Suprapubic skin (tissue), 4 donors: ENCODE measurements at regions not wholly inside any gene's neighbourhood (a gene's known extent, or its start where the extent isn't known, plus 50 kb on each side); places are given as distances from the start of the nearest gene placed in this dataset.

ENCODE experiments used
- DNase-seq, 2 donors: peaks; one replicate each; pipeline ENCODE4 v3.0.0-alpha.2; 2019; ENCODE audit warnings: low spot score in 2 of 2
- H3K27ac ChIP-seq: fragments of 200-600 bp; sonication (generic); one replicate; pipeline ENCODE4 v1.5.1; 2019
- H3K27me3 ChIP-seq: fragments of 200-600 bp; sonication (generic); one replicate; pipeline ENCODE4 v1.5.1; 2019
- H3K36me3 ChIP-seq: fragments of 200-600 bp; sonication (generic); one replicate; pipeline ENCODE4 v1.5.1; 2019
- H3K4me1 ChIP-seq: fragments of 200-600 bp; sonication (generic); one replicate; pipeline ENCODE4 v1.5.1; 2019
- H3K4me3 ChIP-seq: fragments of 200-600 bp; sonication (generic); one replicate; pipeline ENCODE4 v1.5.1; 2019; ENCODE audit warnings: mild to moderate bottlenecking
- H3K9me3 ChIP-seq: fragments of 200-600 bp; sonication (generic); one replicate; pipeline ENCODE4 v1.5.1; 2019
- EP300 ChIP-seq: sonication (generic); formaldehyde crosslinking; IDR thresholded peaks from one replicate; pipeline ENCODE4 v1.6.1; 2017; ENCODE audit warnings: antibody characterized with exemption
- POLR2A ChIP-seq, 2 donors: fragments of 450-650 bp; IDR thresholded peaks; one replicate each; pipeline ENCODE4 v1.6.1; 2017; ENCODE audit warnings: antibody characterized with exemption in 2 of 2, mild to moderate bottlenecking in 2 of 2, moderate library complexity in 2 of 2
- POLR2AphosphoS5 ChIP-seq, 3 donors: sonication (generic); formaldehyde crosslinking; IDR thresholded peaks; one replicate each; pipeline ENCODE4 v1.6.1; 2017; ENCODE audit warnings: antibody characterized with exemption in 3 of 3
- WGBS: methylation state at CpG from one replicate; pipeline ENCODE4 v1.1.5; 2018; 5-methylcytosine and 5-hydroxymethylcytosine counted together
- TF ChIP-seq, protein P1 (sequence below), 2 donors: fragments of 200-600 bp in 1 of 2; fragments of 450-650 bp in 1 of 2; sonication (generic) in 1 of 2; IDR thresholded peaks; one replicate each; pipeline ENCODE4 v1.5.1; 2016 to 2019; ENCODE audit warnings: antibody characterized with exemption in 2 of 2, mild to moderate bottlenecking in 1 of 2, moderate library complexity in 1 of 2

DNA sequence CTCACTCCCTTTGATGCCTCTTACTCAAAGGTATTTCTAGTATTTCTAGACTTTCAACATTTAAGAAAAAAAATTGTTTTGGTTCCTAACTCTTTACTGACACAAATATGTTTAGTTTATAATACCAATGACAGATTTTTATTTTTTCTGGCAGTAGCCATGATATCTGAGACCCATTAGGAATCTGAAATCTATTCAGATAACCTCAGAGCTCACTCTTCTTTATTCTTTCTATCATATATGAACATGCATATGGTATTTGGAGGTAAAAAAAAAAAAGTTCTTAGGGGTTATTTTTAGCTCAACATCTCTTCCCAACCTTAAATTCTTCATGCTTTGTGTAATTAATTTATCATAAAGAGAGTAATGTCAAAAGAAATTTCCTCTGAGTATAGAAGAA lies 465.5 kb downstream of the CDH2 start:
- DNase-seq, result no peak
- no peak overlapping the region for H3K4me3 ChIP-seq
- no peaks in the 10 kb centered on the region for H3K4me1 ChIP-seq
- TF ChIP-seq POLR2AphosphoS5 (IDR thresholded peaks at IDR 0.05), result no peak
- no peak overlapping the region for H3K27ac ChIP-seq
- H3K9me3 ChIP-seq, result no peaks in the 10 kb centered on the region
- no peaks in the 10 kb centered on the region for H3K36me3 ChIP-seq
- H3K27me3 ChIP-seq, result no peaks in the 10 kb centered on the region

DNA sequence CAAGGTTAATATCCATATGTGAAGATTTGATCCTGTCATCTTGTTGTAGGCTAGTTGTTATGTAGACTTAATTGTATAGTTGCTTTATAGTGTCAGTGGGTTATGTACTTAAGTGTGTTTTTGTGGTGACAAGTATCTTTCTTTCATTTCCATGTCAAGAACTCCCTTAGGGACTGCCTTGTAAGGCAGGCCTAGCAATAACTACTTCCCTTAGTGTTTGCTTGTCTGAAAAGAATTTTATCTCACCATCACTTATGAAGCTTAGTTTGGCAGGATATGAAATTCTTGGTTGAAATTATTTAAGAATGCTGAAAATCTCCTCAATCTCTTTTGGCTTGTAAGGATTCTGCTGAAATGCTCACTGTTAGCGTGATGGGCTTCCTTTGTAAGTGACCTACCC lies 467.6 kb downstream of the CDH2 start:
- Histone ChIP-seq H3K4me3 (no peak overlapping the region), H3K27me3 (no peaks in the 10 kb centered on the region), H3K9me3 (no peaks in the 10 kb centered on the region), H3K36me3 (no peaks in the 10 kb centered on the region), H3K4me1 (no peaks in the 10 kb centered on the region), H3K27ac (no peak overlapping the region)
- DNase-seq, result no peak
- TF ChIP-seq EP300 (no peak), POLR2A (IDR thresholded peaks at IDR 0.05) (no peak), POLR2AphosphoS5 (IDR thresholded peaks at IDR 0.05) (no peak)
- TF ChIP-seq, protein P1, sequence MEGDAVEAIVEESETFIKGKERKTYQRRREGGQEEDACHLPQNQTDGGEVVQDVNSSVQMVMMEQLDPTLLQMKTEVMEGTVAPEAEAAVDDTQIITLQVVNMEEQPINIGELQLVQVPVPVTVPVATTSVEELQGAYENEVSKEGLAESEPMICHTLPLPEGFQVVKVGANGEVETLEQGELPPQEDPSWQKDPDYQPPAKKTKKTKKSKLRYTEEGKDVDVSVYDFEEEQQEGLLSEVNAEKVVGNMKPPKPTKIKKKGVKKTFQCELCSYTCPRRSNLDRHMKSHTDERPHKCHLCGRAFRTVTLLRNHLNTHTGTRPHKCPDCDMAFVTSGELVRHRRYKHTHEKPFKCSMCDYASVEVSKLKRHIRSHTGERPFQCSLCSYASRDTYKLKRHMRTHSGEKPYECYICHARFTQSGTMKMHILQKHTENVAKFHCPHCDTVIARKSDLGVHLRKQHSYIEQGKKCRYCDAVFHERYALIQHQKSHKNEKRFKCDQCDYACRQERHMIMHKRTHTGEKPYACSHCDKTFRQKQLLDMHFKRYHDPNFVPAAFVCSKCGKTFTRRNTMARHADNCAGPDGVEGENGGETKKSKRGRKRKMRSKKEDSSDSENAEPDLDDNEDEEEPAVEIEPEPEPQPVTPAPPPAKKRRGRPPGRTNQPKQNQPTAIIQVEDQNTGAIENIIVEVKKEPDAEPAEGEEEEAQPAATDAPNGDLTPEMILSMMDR (IDR thresholded peaks at IDR 0.05), result no peak
- 91% methylated on average over 1 of the region's 1 CpG for WGBS

DNA sequence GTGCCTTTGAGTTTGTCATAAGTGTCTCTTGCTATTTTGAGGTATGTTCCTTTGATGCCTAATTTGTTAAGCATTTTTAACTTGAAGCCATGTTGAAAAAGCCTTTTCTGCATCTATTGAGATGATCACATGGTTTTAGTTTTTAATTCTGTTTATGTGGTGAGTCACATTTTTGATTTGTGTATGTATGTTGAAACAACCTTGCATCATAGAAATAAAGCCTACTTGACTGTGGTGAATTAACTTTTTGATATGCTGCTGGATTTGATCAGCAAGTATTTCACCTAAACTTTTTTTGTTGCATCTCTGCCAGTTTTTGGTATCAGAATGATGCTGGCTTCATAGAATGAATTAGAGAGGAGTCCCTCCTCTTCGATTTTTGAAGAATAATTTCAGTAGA lies 469.7 kb downstream of the CDH2 start:
- 93% methylated on average over 1 of the region's 1 CpG for WGBS
- DNase-seq, result no peak
- Histone ChIP-seq H3K36me3 (no peaks in the 10 kb centered on the region), H3K9me3 (no peaks in the 10 kb centered on the region), H3K4me1 (no peaks in the 10 kb centered on the region), H3K4me3 (no peak overlapping the region), H3K27ac (no peak overlapping the region), H3K27me3 (no peaks in the 10 kb centered on the region)
- no peak for TF ChIP-seq POLR2AphosphoS5 (IDR thresholded peaks at IDR 0.05)
- TF ChIP-seq EP300, result no peak
- TF ChIP-seq POLR2A (IDR thresholded peaks at IDR 0.05), result no peak
- TF ChIP-seq, protein P1 (IDR thresholded peaks at IDR 0.05), result no peak

DNA sequence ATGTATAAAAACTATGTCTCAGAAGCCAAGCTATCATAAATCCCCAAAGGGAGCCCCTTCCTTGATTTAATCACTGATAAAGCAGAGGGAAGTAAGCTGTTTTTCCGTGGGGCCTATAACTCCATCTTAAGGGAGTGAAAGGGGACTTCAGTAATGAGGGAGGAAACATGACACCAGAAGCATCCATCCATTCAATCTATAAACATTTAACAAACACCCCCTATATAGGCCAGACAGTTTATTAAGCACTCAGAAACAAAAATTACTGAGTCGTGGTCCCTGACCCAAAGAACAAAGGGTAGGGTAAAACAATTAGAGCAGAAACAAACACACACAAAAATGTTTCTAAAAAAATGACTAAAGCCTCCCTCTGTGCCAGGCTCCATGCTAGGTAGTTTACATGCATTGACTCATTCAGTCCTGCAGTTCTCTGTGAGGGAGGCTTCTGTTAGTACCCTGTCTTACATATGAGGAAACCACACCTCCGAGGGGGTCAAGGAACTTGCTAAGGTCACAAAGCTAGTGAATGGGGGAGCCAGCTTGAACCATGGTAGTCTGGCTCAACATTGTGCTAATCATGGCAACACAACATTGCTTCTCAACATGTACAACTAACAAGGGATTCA lies 472.1 kb downstream of the CDH2 start:
- H3K27me3 ChIP-seq, result no peaks in the 10 kb centered on the region
- H3K4me3 ChIP-seq, result no peak overlapping the region
- no peaks in the 10 kb centered on the region for H3K36me3 ChIP-seq
- DNase-seq, result no peak
- no peak for TF ChIP-seq POLR2AphosphoS5 (IDR thresholded peaks at IDR 0.05)
- TF ChIP-seq POLR2A (IDR thresholded peaks at IDR 0.05), result no peak
- TF ChIP-seq, protein P1 (IDR thresholded peaks at IDR 0.05), result no peak
- TF ChIP-seq EP300, result no peak
- no peak overlapping the region for H3K27ac ChIP-seq
- H3K9me3 ChIP-seq, result no peaks in the 10 kb centered on the region
- WGBS, result 68% methylated on average over 3 of the region's 3 CpGs
- H3K4me1 ChIP-seq, result no peaks in the 10 kb centered on the region

DNA sequence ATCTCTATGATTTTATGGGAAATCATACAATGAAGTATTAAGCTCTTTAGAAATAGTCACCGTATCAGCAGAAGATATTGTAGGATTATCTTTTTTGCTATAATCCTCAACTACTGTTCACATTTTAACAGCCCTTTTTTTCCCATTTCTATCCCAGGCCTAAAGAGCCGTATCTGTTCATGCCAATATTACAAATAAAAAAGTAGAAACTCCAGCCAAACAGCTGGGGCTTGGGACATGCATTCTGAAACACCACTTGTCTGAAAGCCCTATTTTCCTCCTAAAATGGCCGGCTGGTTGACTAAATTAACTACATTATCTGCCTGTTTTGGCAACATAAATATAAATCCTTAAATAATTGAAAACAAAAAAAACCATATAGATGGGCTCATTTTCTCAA lies 477.8 kb downstream of the CDH2 start:
- H3K4me3 ChIP-seq, result no peak overlapping the region
- no peak for TF ChIP-seq POLR2AphosphoS5 (IDR thresholded peaks at IDR 0.05)
- TF ChIP-seq POLR2A (IDR thresholded peaks at IDR 0.05), result no peak
- no peak for TF ChIP-seq EP300
- TF ChIP-seq, protein P1 (IDR thresholded peaks at IDR 0.05), result no peak
- no peaks in the 10 kb centered on the region for H3K36me3 ChIP-seq
- H3K27me3 ChIP-seq, result no peaks in the 10 kb centered on the region
- DNase-seq, result no peak
- H3K27ac ChIP-seq, result no peak overlapping the region
- H3K4me1 ChIP-seq, result no peaks in the 10 kb centered on the region
- H3K9me3 ChIP-seq, result no peaks in the 10 kb centered on the region
- 77% methylated on average over 3 of the region's 3 CpGs for WGBS

DNA sequence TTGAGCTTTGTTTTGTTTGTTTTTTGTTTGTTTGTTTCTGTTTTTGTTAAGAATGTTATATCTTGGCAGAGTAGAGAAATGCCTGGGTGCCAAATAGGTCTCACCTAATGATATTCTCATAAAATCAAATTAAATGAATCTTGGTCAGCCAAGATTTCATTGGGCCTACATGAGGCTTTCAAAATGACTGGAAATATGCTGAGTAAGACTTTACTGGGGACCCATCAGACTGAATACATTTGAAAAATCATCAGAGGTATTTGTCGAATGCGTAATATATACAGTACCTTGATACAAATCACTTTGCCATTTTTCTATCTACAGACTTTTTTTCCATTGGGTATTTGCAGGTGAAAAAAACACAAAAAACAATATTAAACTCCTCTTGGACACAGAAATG lies 480.8 kb downstream of the CDH2 start:
- Histone ChIP-seq H3K4me1 (no peaks in the 10 kb centered on the region), H3K36me3 (no peaks in the 10 kb centered on the region), H3K9me3 (no peaks in the 10 kb centered on the region), H3K27ac (no peak overlapping the region), H3K4me3 (no peak overlapping the region), H3K27me3 (no peaks in the 10 kb centered on the region)
- no peak for DNase-seq
- TF ChIP-seq POLR2A (IDR thresholded peaks at IDR 0.05), result no peak
- no peak for TF ChIP-seq EP300
- no peak for TF ChIP-seq POLR2AphosphoS5 (IDR thresholded peaks at IDR 0.05)
- TF ChIP-seq, protein P1 (IDR thresholded peaks at IDR 0.05), result no peak
- 92% methylated on average over 2 of the region's 2 CpGs for WGBS
